Stimulated activated naive CD8-positive, alpha-beta T cell treated with anti-CD3 and anti-CD28 coated beads, Interleukin-15, amount 100 ng/mL, for 72 hours (primary cell): ENCODE measurements at regions not wholly inside any gene's neighbourhood (a gene's known extent, or its start where the extent isn't known, plus 50 kb on each side); places are given as distances from the start of the nearest gene placed in this dataset.
"Not testable (repeated sequence)": the region's sequence is repeated elsewhere in the genome, so short reads cannot be mapped to it uniquely, and the experiment has no call there.

ENCODE experiments used
- ATAC-seq: fragments of 150-1000 bp; cut with Tn5 transposase; 2 replicates; pipeline ENCODE4 v1.10.0; 2021; ENCODE audit warnings: mild to moderate bottlenecking, moderate library complexity
- DNase-seq, 2 donors: peaks; one replicate each; pipeline ENCODE4 v3.0.0; 2021 to 2022
- H3K27ac Mint-ChIP-seq, 2 donors: one replicate each; pipeline ENCODE4 v1.8.0; 2022; ENCODE audit warnings: mild to moderate bottlenecking in 2 of 2, mixed read lengths in 2 of 2, moderate library complexity in 2 of 2
- H3K27me3 Mint-ChIP-seq: one replicate; pipeline ENCODE4 v1.8.0; 2022; ENCODE audit warnings: mixed read lengths
- H3K4me1 Mint-ChIP-seq: one replicate; pipeline ENCODE4 v1.8.0; 2022; ENCODE audit warnings: mild to moderate bottlenecking, mixed read lengths
- H3K4me3 Mint-ChIP-seq, 2 donors: one replicate each; pipeline ENCODE4 v1.8.0; 2022; ENCODE audit warnings: mild to moderate bottlenecking in 2 of 2, mixed read lengths in 2 of 2, moderate library complexity in 1 of 2
- H3K9me3 Mint-ChIP-seq, 2 donors: one replicate each; pipeline ENCODE4 v1.8.0; 2022; ENCODE audit warnings: mixed read lengths in 2 of 2

DNA sequence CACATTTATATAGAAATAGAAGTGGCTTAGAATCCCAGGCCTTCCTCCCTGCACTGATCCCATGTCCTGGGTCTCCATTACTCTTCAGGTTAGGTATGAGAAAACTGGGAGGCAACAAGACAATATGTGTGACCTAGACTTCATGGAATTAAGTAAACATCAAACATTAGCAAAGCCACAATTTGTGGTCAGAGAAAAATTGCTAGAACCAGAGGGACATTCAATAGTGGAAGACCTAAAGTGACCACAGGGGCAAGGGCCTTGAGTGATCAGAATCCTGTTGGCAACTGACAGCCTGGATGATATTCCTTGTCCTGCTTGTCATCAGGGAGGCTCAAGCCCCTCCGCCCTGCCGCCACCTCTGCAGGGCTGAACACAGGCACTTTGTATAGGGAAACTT lies 322.8 kb upstream of the CTNNB1 start:
- no peak overlapping the region for H3K4me3 Mint-ChIP-seq
- DNase-seq: no peak
- peaks cover 3% of the 10 kb centered on the region for H3K27me3 Mint-ChIP-seq

GRCh38 chr3:40877631-40878463 lies 321.5 kb upstream of the CTNNB1 start:
- DNase-seq (no peak), ATAC-seq (no peak)
- H3K4me1 Mint-ChIP-seq: no peaks in the 10 kb centered on the region
- H3K9me3 Mint-ChIP-seq: peaks cover 0 to 4% of the 10 kb centered on the region in 2 donors
- no peak overlapping the region for H3K27ac Mint-ChIP-seq
- H3K27me3 Mint-ChIP-seq: peaks cover 6% of the 10 kb centered on the region
- H3K4me3 Mint-ChIP-seq: no peak overlapping the region

More for the DNA sequence above, 322.8 kb upstream of the CTNNB1 start:
- Mint-ChIP-seq H3K4me1 (no peaks in the 10 kb centered on the region), H3K27ac (peak overlapping the region in 1 of 2 donors; percentile 11), H3K9me3 (peaks cover 0 to 4% of the 10 kb centered on the region in 2 donors)
- no peak for ATAC-seq

GRCh38 chr3:40878464-40878905 lies 320.8 kb upstream of the CTNNB1 start:
- no peak for DNase-seq
- no peak for ATAC-seq
- Mint-ChIP-seq H3K9me3 (peaks cover 0 to 2% of the 10 kb centered on the region in 2 donors), H3K4me1 (no peaks in the 10 kb centered on the region), H3K27me3 (peaks cover 6% of the 10 kb centered on the region), H3K27ac (no peak overlapping the region), H3K4me3 (no peak overlapping the region)

DNA sequence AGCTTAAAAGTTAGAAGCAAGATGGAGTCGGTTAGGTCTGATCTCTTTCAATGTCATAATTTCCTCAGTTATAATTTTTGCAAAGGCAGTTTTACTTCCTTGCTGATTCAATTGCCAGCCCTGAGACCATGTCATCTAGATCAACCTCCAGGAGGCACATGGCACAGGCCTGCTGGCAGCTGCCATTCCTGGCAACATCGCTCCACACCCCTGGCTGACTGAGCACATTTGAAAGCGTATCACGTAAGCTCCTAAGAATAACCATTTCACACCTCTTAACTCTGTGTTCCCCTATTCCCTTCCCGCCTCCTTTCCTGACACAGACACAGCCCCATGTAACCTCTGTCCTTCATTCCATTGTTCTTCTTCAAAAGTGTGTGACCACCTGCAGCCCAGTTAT lies 313.9 kb upstream of the CTNNB1 start:
- H3K27me3 Mint-ChIP-seq: peaks cover 6% of the 10 kb centered on the region
- ATAC-seq (no peak), DNase-seq (no peak)
- no peak overlapping the region for H3K4me3 Mint-ChIP-seq
- no peaks in the 10 kb centered on the region for H3K9me3 Mint-ChIP-seq
- H3K27ac Mint-ChIP-seq: no peak overlapping the region
- no peaks in the 10 kb centered on the region for H3K4me1 Mint-ChIP-seq

- peaks cover under 1% of the 10 kb centered on the region for H3K27me3 Mint-ChIP-seq
- H3K4me3 Mint-ChIP-seq: no peak overlapping the region
- DNase-seq (no peak), ATAC-seq (no peak)
- no peak overlapping the region for H3K27ac Mint-ChIP-seq
- H3K9me3 Mint-ChIP-seq: no peaks in the 10 kb centered on the region
- H3K4me1 Mint-ChIP-seq: no peaks in the 10 kb centered on the region
Measured at GRCh38 chr3:40886660-40887425, 312.5 kb upstream of the CTNNB1 start.

DNA sequence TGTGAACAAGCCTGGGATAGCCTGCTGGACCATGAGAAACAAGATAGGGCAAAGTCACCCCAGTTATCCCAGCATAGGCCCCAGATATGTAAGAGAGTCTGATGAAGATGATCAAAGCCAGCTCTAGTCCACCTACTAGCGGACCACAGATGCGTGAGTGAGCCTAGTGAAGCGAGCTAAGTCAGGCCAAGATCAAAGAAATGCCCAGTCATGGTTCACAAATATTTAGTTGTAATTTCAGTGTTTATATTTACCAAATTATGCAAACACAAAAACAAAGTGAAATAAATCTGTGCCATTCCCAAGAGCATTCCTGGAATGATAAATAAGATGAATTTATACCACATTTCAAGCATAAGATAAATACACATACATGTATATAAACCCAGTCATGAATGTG lies 308.1 kb upstream of the CTNNB1 start:
- peaks cover 5% of the 10 kb centered on the region for H3K27me3 Mint-ChIP-seq
- H3K4me1 Mint-ChIP-seq: no peaks in the 10 kb centered on the region
- no peaks in the 10 kb centered on the region for H3K9me3 Mint-ChIP-seq
- H3K27ac Mint-ChIP-seq: peak overlapping the region in 1 of 2 donors; percentile 61
- DNase-seq: no peak
- no peak overlapping the region for H3K4me3 Mint-ChIP-seq
- ATAC-seq: no peak

DNA sequence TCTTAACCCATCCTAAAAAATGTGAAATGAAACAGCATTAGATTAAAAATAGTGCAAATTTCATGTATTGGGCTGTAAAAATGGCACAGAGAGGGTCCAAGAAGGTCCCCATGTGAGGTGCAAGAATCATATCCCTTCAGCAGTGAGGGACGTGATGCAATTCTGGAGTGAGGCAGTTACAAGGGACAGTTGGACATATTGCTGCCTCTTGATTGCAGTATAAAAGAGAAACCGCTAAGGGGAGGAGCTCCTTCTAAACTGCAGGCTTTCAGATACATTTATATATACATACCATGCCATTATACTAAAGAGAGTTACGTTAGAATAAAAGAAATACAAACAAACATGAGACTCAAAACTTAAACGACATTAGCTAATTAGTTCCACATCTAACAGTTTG lies 304.2 kb upstream of the CTNNB1 start:
- H3K4me3 Mint-ChIP-seq: no peak overlapping the region

DNA sequence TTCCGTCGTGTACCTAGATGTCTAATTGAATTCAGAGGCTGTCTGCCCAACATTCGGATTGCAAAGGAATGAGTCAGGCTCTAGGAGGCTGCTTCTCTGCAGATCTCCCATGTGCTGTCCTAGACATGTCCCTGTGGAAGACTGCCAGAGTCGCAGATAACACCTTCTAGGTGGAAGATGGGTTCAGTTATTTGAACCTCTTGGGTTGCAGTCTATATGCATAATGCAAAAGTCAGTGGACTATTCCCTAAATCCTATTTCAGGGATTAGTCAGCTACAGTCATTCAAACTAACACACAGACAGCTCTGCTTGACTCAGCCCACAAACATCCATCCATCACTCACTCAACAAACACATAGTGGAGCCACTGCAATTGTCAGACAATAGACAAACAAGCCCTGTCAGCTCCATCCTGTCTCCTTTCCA lies 300.0 kb upstream of the CTNNB1 start:
- H3K4me3 Mint-ChIP-seq: no peak overlapping the region
- no peak for ATAC-seq
- peaks cover 5% of the 10 kb centered on the region for H3K27me3 Mint-ChIP-seq
- no peak for DNase-seq
- peak overlapping the region in 1 of 2 donors; percentile 9 for H3K27ac Mint-ChIP-seq
- H3K9me3 Mint-ChIP-seq: no peaks in the 10 kb centered on the region
- H3K4me1 Mint-ChIP-seq: no peaks in the 10 kb centered on the region

More for the DNA sequence above, 304.2 kb upstream of the CTNNB1 start:
- no peak for DNase-seq
- Mint-ChIP-seq H3K4me1 (no peaks in the 10 kb centered on the region), H3K27ac (no peak overlapping the region), H3K9me3 (no peaks in the 10 kb centered on the region), H3K27me3 (peaks cover 5% of the 10 kb centered on the region)
- no peak for ATAC-seq

DNA sequence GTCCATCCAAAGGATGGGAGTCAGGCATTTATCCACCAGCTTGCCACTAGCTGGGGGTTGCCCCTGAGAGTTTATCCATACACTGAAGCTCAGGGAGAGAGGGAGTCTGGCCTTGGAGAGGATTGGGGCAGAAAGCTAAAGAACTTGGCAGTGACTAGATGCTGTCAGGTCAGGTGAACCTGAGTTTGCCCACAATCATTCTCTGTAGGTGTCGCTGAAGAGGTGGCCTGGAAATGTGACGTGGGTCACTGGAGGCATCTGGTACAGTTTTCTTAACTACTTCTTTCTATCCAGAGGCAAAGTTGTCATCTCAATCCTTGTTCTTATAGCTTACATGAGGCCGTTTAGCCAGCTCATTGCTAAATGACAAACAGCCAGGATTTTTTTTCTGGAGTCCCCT lies 298.0 kb upstream of the CTNNB1 start:
- DNase-seq (no peak), ATAC-seq (no peak)
- Mint-ChIP-seq H3K4me1 (no peaks in the 10 kb centered on the region), H3K9me3 (no peaks in the 10 kb centered on the region), H3K27me3 (no peaks in the 10 kb centered on the region), H3K4me3 (no peak overlapping the region), H3K27ac (no peak overlapping the region)

- H3K27me3 Mint-ChIP-seq: no peaks in the 10 kb centered on the region
- no peak for DNase-seq
- no peak for ATAC-seq
- H3K9me3 Mint-ChIP-seq: no peaks in the 10 kb centered on the region
- H3K27ac Mint-ChIP-seq: no peak overlapping the region
- no peaks in the 10 kb centered on the region for H3K4me1 Mint-ChIP-seq
- H3K4me3 Mint-ChIP-seq: no peak overlapping the region
Measured at GRCh38 chr3:40901796-40902195, 297.5 kb upstream of the CTNNB1 start.

DNA sequence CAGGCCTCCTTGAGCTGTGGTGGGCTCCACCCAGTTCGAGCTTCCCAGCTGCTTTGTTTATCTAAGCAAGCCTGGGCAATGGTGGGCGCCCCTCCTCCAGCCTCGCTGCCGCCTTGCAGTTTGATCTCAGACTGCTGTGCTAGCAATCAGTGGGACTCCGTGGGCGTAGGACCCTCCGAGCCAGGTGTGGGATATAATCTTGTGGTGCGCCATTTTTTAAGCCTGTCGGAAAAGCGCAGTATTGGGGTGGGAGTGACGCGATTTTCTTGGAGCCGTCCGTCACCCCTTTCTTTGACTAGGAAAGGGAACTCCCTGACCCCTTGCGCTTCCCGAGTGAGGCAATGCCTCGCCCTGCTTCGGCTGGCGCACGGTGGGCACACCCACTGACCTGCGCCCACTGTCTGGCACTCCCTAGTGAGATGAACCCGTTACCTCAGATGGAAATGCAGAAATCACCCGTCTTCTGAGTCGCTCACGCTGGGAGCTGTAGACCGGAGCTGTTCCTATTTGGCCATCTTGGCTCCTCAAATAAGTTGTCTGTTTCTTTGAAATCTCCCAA lies 291.3 kb upstream of the CTNNB1 start:
- H3K4me3 Mint-ChIP-seq, H3K4me1 Mint-ChIP-seq, H3K27ac Mint-ChIP-seq, ATAC-seq, DNase-seq, H3K9me3 Mint-ChIP-seq: not testable (repeated sequence)
- peaks cover 21% of the 10 kb centered on the region for H3K27me3 Mint-ChIP-seq

GRCh38 chr3:40908612-40909011 lies 290.7 kb upstream of the CTNNB1 start:
- no peak overlapping the region for H3K27ac Mint-ChIP-seq
- DNase-seq (no peak), ATAC-seq (no peak)
- H3K4me3 Mint-ChIP-seq: no peak overlapping the region
- peaks cover 27% of the 10 kb centered on the region for H3K27me3 Mint-ChIP-seq
- no peaks in the 10 kb centered on the region for H3K4me1 Mint-ChIP-seq
- H3K9me3 Mint-ChIP-seq: no peaks in the 10 kb centered on the region

DNA sequence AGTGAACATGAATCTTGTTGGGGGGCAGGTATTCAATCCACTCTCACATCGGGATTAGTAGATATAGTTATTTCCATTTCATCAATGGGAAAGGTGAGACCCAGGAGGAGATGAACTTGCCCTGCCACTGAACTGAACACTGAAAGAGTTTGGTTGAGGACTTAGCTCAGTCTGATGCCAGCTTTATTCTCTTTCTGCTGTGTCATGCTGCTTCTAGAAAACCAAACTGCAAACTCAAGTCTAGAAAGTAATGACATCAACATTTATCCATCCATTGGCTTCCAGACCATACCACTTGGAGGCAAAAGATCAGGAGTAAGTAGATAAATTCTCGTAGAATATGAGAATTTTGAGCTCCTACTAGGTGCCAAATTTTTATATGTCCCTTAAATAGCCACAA lies 288.0 kb upstream of the CTNNB1 start:
- Mint-ChIP-seq H3K9me3 (no peaks in the 10 kb centered on the region), H3K4me1 (no peaks in the 10 kb centered on the region), H3K27ac (no peak overlapping the region), H3K4me3 (no peak overlapping the region), H3K27me3 (peaks cover 27% of the 10 kb centered on the region)
- ATAC-seq (no peak), DNase-seq (no peak)

GRCh38 chr3:40911928-40912327 lies 287.4 kb upstream of the CTNNB1 start:
- Mint-ChIP-seq H3K4me3 (no peak overlapping the region), H3K4me1 (no peaks in the 10 kb centered on the region), H3K27ac (no peak overlapping the region), H3K9me3 (no peaks in the 10 kb centered on the region), H3K27me3 (peaks cover 27% of the 10 kb centered on the region)
- DNase-seq (no peak), ATAC-seq (no peak)

GRCh38 chr3:40912461-40912860 lies 286.8 kb upstream of the CTNNB1 start:
- no peak for DNase-seq
- peaks cover 27% of the 10 kb centered on the region for H3K27me3 Mint-ChIP-seq
- H3K9me3 Mint-ChIP-seq: no peaks in the 10 kb centered on the region
- no peak overlapping the region for H3K27ac Mint-ChIP-seq
- H3K4me3 Mint-ChIP-seq: no peak overlapping the region
- H3K4me1 Mint-ChIP-seq: no peaks in the 10 kb centered on the region
- ATAC-seq: no peak

DNA sequence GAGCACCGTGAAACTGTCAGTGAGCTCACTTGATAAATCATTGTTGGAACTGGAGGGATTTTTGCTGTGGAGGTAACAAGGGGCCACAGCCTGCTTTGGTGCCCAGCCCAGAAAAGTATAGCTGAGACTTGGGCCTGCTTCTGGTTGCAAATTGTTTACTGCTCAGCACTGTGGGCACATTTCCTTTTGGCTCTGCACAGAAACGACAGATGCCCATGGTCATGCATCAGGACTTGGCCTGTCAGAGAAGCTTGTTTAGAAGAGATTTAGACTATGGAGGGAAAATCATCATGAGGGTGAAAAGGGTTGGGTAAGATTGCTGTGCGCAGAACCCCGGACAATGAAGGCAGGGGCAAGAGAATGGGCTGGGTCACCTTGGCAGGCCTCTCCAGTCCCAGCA lies 286.1 kb upstream of the CTNNB1 start:
- Mint-ChIP-seq H3K27ac (peak overlapping the region in 1 of 2 donors; percentile 9), H3K4me3 (no peak overlapping the region), H3K4me1 (no peaks in the 10 kb centered on the region), H3K9me3 (no peaks in the 10 kb centered on the region), H3K27me3 (peaks cover 27% of the 10 kb centered on the region)
- DNase-seq (no peak), ATAC-seq (no peak)
